Activated effector memory CD4-positive, alpha-beta T cell treated with Interleukin-2 at 50 U/mL for 16 hours (primary cell): ENCODE measurements at regions not wholly inside any gene's neighbourhood (a gene's known extent, or its start where the extent isn't known, plus 50 kb on each side); places are given as distances from the start of the nearest gene placed in this dataset.

Source experiments
- DNase-seq: peaks from one replicate; pipeline ENCODE4 v3.0.0-alpha.2; 2020

GRCh38 chr13:110773480-110773879 lies 60.0 kb downstream of the ING1 start:
- no peak for DNase-seq

GRCh38 chr13:110774051-110774450 lies 60.6 kb downstream of the ING1 start:
- DNase-seq = no peak

GRCh38 chr13:110774490-110774889 lies 61.0 kb downstream of the ING1 start:
- no peak for DNase-seq

GRCh38 chr13:110775576-110775975 lies 62.1 kb downstream of the ING1 start:
- no peak for DNase-seq

GRCh38 chr13:110777251-110777820 lies 63.8 kb downstream of the ING1 start:
- no peak for DNase-seq

- no peak for DNase-seq
Observed at GRCh38 chr13:110779022-110779421, 65.5 kb downstream of the ING1 start.

GRCh38 chr13:110780422-110780821 lies 66.9 kb downstream of the ING1 start:
- no peak for DNase-seq

- DNase-seq = no peak
Observed at GRCh38 chr13:110782185-110782584, 68.7 kb downstream of the ING1 start.

GRCh38 chr13:110784704-110785103 lies 71.2 kb downstream of the ING1 start:
- DNase-seq = no peak

GRCh38 chr13:110788778-110789177 lies 75.3 kb downstream of the ING1 start:
- no peak for DNase-seq

- DNase-seq = no peak
Observed at GRCh38 chr13:110789871-110790270, 76.4 kb downstream of the ING1 start.

GRCh38 chr13:110790371-110790770 lies 76.9 kb downstream of the ING1 start:
- DNase-seq = no peak

- no peak for DNase-seq
Observed at GRCh38 chr13:110794209-110794608, 80.7 kb downstream of the ING1 start.

- DNase-seq = no peak
Observed at GRCh38 chr13:110797230-110797877, 83.9 kb downstream of the ING1 start.

- DNase-seq = no peak
Observed at GRCh38 chr13:110798081-110798994, 84.8 kb downstream of the ING1 start.

- DNase-seq = no peak
Observed at GRCh38 chr13:110799246-110800236, 86.0 kb downstream of the ING1 start.

- no peak for DNase-seq
Observed at GRCh38 chr13:110801044-110801443, 87.5 kb downstream of the ING1 start.

GRCh38 chr13:110802260-110802659 lies 88.8 kb downstream of the ING1 start:
- DNase-seq = no peak

GRCh38 chr13:110806636-110807035 lies 93.1 kb downstream of the ING1 start:
- no peak for DNase-seq

GRCh38 chr13:110807546-110807945 lies 94.0 kb downstream of the ING1 start:
- DNase-seq = no peak

GRCh38 chr13:110808138-110808537 lies 94.6 kb downstream of the ING1 start:
- DNase-seq = no peak

GRCh38 chr13:110809871-110810486 lies 96.5 kb downstream of the ING1 start:
- no peak for DNase-seq
